KMS-11 (cell line): ENCODE measurements at regions not wholly inside any gene's neighbourhood (a gene's known extent, or its start where the extent isn't known, plus 50 kb on each side); places are given as distances from the start of the nearest gene placed in this dataset.

Source experiments
- H2AFZ ChIP-seq: fragments of 200-600 bp; sonication (generic); 2 replicates; pipeline ENCODE4 v1.6.1; 2016; ENCODE audit warnings: antibody characterized with exemption, mixed run types, low read depth
- H3K27ac ChIP-seq: fragments of 200-600 bp; sonication (generic); 2 replicates; pipeline ENCODE4 v1.6.1; 2016; ENCODE audit warnings: mild to moderate bottlenecking, mixed run types
- H3K27me3 ChIP-seq: fragments of 200-600 bp; sonication (generic); 2 replicates; pipeline ENCODE4 v1.6.1; 2017; ENCODE audit warnings: mild to moderate bottlenecking, low read depth, mixed run types, moderate library complexity; ENCODE audit not compliant: insufficient read depth
- H3K36me3 ChIP-seq: fragments of 200-600 bp; sonication (generic); 2 replicates; pipeline ENCODE4 v1.6.1; 2017; ENCODE audit warnings: mild to moderate bottlenecking, mixed run types; ENCODE audit not compliant: insufficient read depth
- H3K4me1 ChIP-seq: fragments of 200-600 bp; sonication (generic); 2 replicates; pipeline ENCODE4 v1.6.1; 2016; ENCODE audit warnings: mild to moderate bottlenecking, low read depth, mixed run types; ENCODE audit not compliant: poor library complexity, severe bottlenecking
- H3K4me2 ChIP-seq: fragments of 200-600 bp; sonication (generic); 2 replicates; pipeline ENCODE4 v1.7.0; 2016; ENCODE audit warnings: mild to moderate bottlenecking, mixed run types
- H3K4me3 ChIP-seq: fragments of 200-600 bp; sonication (generic); IDR thresholded peaks from 2 replicates; pipeline ENCODE4 v1.6.1; 2017; ENCODE audit warnings: low read depth, low read length, mixed read lengths; ENCODE audit not compliant: insufficient read depth
- H3K79me2 ChIP-seq: fragments of 200-600 bp; sonication (generic); 2 replicates; pipeline ENCODE4 v1.6.1; 2016; ENCODE audit warnings: low read depth, mixed run types; ENCODE audit not compliant: insufficient read depth
- H3K9ac ChIP-seq: fragments of 200-600 bp; sonication (generic); 2 replicates; pipeline ENCODE4 v1.6.1; 2016; ENCODE audit warnings: mild to moderate bottlenecking, mixed run types
- H4K20me1 ChIP-seq: fragments of 200-600 bp; sonication (generic); 2 replicates; pipeline ENCODE4 v1.6.1; 2016; ENCODE audit warnings: mild to moderate bottlenecking, mixed run types; ENCODE audit not compliant: insufficient read depth
- TF ChIP-seq, protein P1 (sequence below): fragments of 200-600 bp; sonication (generic); conservative IDR thresholded peaks from 2 replicates; pipeline ENCODE4 v1.6.1; 2017; ENCODE audit warnings: low read depth, mild to moderate bottlenecking, antibody characterized with exemption, low read length, moderate library complexity, mixed read lengths

DNA sequence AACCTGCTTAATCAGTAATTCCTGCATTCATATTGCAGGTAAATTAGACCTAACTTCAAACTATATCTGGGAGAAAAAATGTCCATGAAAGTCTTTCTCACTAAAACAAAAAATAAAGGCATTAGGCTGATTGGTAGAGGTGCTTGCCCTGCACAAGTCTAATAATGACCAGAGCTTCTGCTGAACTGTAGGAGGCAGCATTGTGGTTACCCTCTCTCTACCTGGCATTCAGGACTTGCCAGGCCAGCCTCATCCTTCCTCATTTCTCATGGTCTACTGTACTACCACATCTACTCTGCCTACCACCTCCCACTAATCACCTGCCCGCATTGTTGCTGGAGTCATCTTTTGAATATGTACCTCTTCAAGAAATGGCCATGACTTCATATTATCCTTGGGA, 60.8 kb upstream of the KRTAP11-1 start:
- Histone ChIP-seq H3K4me2 (no peak overlapping the region), H4K20me1 (no peaks in the 10 kb centered on the region), H3K27me3 (no peaks in the 10 kb centered on the region), H3K79me2 (no peaks in the 10 kb centered on the region), H2AFZ (no peak overlapping the region), H3K9ac (no peak overlapping the region), H3K4me1 (no peaks in the 10 kb centered on the region), H3K27ac (no peak overlapping the region), H3K36me3 (no peaks in the 10 kb centered on the region), H3K4me3 (no peak overlapping the region)
- TF ChIP-seq, protein P1, sequence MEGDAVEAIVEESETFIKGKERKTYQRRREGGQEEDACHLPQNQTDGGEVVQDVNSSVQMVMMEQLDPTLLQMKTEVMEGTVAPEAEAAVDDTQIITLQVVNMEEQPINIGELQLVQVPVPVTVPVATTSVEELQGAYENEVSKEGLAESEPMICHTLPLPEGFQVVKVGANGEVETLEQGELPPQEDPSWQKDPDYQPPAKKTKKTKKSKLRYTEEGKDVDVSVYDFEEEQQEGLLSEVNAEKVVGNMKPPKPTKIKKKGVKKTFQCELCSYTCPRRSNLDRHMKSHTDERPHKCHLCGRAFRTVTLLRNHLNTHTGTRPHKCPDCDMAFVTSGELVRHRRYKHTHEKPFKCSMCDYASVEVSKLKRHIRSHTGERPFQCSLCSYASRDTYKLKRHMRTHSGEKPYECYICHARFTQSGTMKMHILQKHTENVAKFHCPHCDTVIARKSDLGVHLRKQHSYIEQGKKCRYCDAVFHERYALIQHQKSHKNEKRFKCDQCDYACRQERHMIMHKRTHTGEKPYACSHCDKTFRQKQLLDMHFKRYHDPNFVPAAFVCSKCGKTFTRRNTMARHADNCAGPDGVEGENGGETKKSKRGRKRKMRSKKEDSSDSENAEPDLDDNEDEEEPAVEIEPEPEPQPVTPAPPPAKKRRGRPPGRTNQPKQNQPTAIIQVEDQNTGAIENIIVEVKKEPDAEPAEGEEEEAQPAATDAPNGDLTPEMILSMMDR: no peak

- TF ChIP-seq, protein P1: no peak
- Histone ChIP-seq H3K79me2 (no peaks in the 10 kb centered on the region), H2AFZ (no peak overlapping the region), H4K20me1 (no peaks in the 10 kb centered on the region), H3K27me3 (no peaks in the 10 kb centered on the region), H3K27ac (no peak overlapping the region), H3K4me2 (no peak overlapping the region), H3K4me1 (no peaks in the 10 kb centered on the region), H3K4me3 (no peak overlapping the region), H3K9ac (no peak overlapping the region), H3K36me3 (no peaks in the 10 kb centered on the region)
These were observed 54.8 kb upstream of the KRTAP11-1 start for GRCh38 chr21:30936207-30936606.

DNA sequence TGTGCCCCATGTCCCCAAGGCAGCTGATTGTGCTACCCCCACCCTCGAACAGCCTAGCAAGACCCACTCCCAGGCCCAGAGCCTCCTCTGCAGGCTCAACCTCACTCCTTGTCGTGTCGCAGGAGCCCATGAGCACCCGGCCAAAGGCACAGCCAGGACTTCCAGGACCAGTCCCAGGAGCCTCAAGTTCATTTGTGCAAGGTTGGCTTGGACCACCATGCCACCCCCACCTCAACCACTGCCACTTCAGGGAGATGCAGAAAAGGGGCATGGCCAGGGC, 54.4 kb upstream of the KRTAP11-1 start:
- Histone ChIP-seq H3K4me1 (no peaks in the 10 kb centered on the region), H3K27me3 (no peaks in the 10 kb centered on the region), H3K4me3 (no peak overlapping the region), H4K20me1 (no peaks in the 10 kb centered on the region), H3K36me3 (no peaks in the 10 kb centered on the region), H3K27ac (no peak overlapping the region), H3K9ac (no peak overlapping the region), H3K4me2 (no peak overlapping the region), H3K79me2 (no peaks in the 10 kb centered on the region), H2AFZ (no peak overlapping the region)
- TF ChIP-seq, protein P1: no peak

- Histone ChIP-seq H3K4me3 (no peak overlapping the region), H3K36me3 (no peaks in the 10 kb centered on the region), H3K27me3 (no peaks in the 10 kb centered on the region)
These were observed 53.9 kb upstream of the KRTAP11-1 start for GRCh38 chr21:30935121-30935888.

More at GRCh38 chr21:30935121-30935888, 53.9 kb upstream of the KRTAP11-1 start:
- Histone ChIP-seq H2AFZ (no peak overlapping the region), H3K9ac (no peak overlapping the region), H3K4me1 (no peaks in the 10 kb centered on the region), H3K4me2 (no peak overlapping the region), H4K20me1 (no peaks in the 10 kb centered on the region), H3K27ac (no peak overlapping the region), H3K79me2 (no peaks in the 10 kb centered on the region)
- TF ChIP-seq, protein P1: no peak
